Upper lobe of left lung (tissue), 4 donors: ENCODE measurements at regions not wholly inside any gene's neighbourhood (a gene's known extent, or its start where the extent isn't known, plus 50 kb on each side); places are given as distances from the start of the nearest gene placed in this dataset.

Experiments
- POLR2A ChIP-seq, 4 donors: fragments of 450-650 bp; IDR thresholded peaks; one replicate each; pipeline ENCODE4 v1.5.1; 2016 to 2017; ENCODE audit warnings: antibody characterized with exemption in 4 of 4, mild to moderate bottlenecking in 2 of 4
- TF ChIP-seq, protein P1 (sequence below), 6 experiments: fragments of 450-650 bp in 4 of 6; fragments of 200-600 bp in 2 of 6; sonication (generic) in 2 of 6; IDR thresholded peaks; one replicate each; pipeline ENCODE4 v1.5.1; 2016 to 2019; ENCODE audit warnings: antibody characterized with exemption in 6 of 6

DNA sequence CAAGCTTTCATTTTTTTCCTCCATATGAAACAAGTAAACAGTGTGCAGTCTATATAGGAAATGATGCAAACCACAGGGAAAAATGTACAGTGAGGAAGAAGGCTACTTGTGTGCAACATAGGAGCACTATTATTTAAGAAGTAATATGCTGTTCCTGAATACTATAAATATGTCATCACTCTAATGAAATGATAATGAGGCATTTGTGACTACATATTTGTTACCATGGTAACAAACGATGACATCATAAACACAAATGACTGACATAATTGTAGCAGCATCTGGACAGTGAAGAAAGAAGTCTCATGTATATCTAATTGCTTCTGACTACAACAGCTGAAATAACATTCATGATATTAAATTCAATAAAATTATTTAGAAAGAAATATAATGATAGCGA, 164.8 kb downstream of the C7orf25 start:
- TF ChIP-seq, protein P1, sequence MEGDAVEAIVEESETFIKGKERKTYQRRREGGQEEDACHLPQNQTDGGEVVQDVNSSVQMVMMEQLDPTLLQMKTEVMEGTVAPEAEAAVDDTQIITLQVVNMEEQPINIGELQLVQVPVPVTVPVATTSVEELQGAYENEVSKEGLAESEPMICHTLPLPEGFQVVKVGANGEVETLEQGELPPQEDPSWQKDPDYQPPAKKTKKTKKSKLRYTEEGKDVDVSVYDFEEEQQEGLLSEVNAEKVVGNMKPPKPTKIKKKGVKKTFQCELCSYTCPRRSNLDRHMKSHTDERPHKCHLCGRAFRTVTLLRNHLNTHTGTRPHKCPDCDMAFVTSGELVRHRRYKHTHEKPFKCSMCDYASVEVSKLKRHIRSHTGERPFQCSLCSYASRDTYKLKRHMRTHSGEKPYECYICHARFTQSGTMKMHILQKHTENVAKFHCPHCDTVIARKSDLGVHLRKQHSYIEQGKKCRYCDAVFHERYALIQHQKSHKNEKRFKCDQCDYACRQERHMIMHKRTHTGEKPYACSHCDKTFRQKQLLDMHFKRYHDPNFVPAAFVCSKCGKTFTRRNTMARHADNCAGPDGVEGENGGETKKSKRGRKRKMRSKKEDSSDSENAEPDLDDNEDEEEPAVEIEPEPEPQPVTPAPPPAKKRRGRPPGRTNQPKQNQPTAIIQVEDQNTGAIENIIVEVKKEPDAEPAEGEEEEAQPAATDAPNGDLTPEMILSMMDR (IDR thresholded peaks at IDR 0.05): no peak
- TF ChIP-seq POLR2A (IDR thresholded peaks at IDR 0.05): no peak
